ENCODE measurements at regions not wholly inside any gene's neighbourhood (a gene's known extent, or its start where the extent isn't known, plus 50 kb on each side); places are given as distances from the start of the nearest gene placed in this dataset.

- Histone ChIP-seq H2BK12ac (ENCODE audit: insufficient read length, low read depth, low read length) (no peak overlapping the region), H2AFZ (ENCODE audit: low read length) (no peak overlapping the region), H3K9me3 (ENCODE audit: control insufficient read depth, low read depth, low read length) (no peaks in the 10 kb centered on the region), H3K18ac (ENCODE audit: insufficient read length, low read depth, low read length) (no peak overlapping the region), H3K79me2 (ENCODE audit: insufficient read depth, low read length) (no peaks in the 10 kb centered on the region), H3K23me2 (ENCODE audit: insufficient read length, low read depth, low read length, poor library complexity, severe bottlenecking) (no peaks in the 10 kb centered on the region), H3K27me3 (ENCODE audit: insufficient read depth, low read length) (no peaks in the 10 kb centered on the region), H3K4me2 (ENCODE audit: insufficient read depth, insufficient read length, low read length) (no peak overlapping the region), H2BK20ac (ENCODE audit: low read depth, low read length, poor library complexity, severe bottlenecking) (no peak overlapping the region), H4K8ac (replicated peaks; ENCODE audit: insufficient read length, low read depth, low read length) (no peak overlapping the region), H3K79me1 (ENCODE audit: insufficient read depth, low read depth, low read length, poor library complexity, severe bottlenecking) (no peaks in the 10 kb centered on the region), H3K23ac (ENCODE audit: insufficient read length, low read depth, low read length) (no peak overlapping the region), H3T11ph (ENCODE audit: low read length) (no peak overlapping the region), H3K14ac (ENCODE audit: insufficient read depth, low read length) (no peak overlapping the region), H4K20me1 (ENCODE audit: control insufficient read depth, insufficient read depth, insufficient read length) (no peaks in the 10 kb centered on the region), H4K91ac (ENCODE audit: insufficient read length, low read depth, low read length) (no peak overlapping the region), H4K5ac (ENCODE audit: insufficient read length, low read depth, low read length) (no peak overlapping the region), H3K4me1 (ENCODE audit: insufficient read depth, low read length) (no peaks in the 10 kb centered on the region; the same call in 1 of the 2 replicates), H2AK5ac (ENCODE audit: insufficient read length, low read length) (no peak overlapping the region), H3K4ac (ENCODE audit: low read depth, low read length) (no peak overlapping the region), H2BK5ac (ENCODE audit: insufficient read length, low read length) (no peak overlapping the region), H3K9ac (ENCODE audit: extremely low read depth, insufficient read length, low read length) (no peak overlapping the region), H2BK15ac (ENCODE audit: low read depth, low read length) (no peak overlapping the region), H3K27ac (ENCODE audit: insufficient read length, low read depth, low read length) (no peak overlapping the region), H3K56ac (ENCODE audit: insufficient read length, low read depth, low read length) (no peak overlapping the region), H2BK120ac (ENCODE audit: low read depth, low read length, poor library complexity, severe bottlenecking) (no peak overlapping the region)
- peaks cover 0 to 6% (median 6%) of the 10 kb centered on the region in 3 experiments; a peak in 5 of 7 replicates for H3K36me3 Mint-ChIP-seq (ENCODE audit: insufficient read depth in 1 of 3, low read depth in 3 of 3)
- no peak for TF ChIP-seq CTCF (conservative IDR thresholded peaks at IDR 0.05)
- DNase-seq: no peak
- no CpG with 5 or more reads among the region's 1 CpG for WGBS (ENCODE audit: extremely low coverage, insufficient read length, low lambda C conversion rate)
- no peaks in the 10 kb centered on the region for H3K27me3 Mint-ChIP-seq (ENCODE audit: low read depth)
- H3K9me3 Mint-ChIP-seq: peaks cover 5 to 8% of the 10 kb centered on the region in 2 experiments; a peak in 4 of 5 replicates
- no peak overlapping the region for H3K27ac Mint-ChIP-seq
- peaks cover 4 to 12% of the 10 kb centered on the region in 2 experiments for H3K4me1 Mint-ChIP-seq
- no peak overlapping the region for H3K4me3 Mint-ChIP-seq
Observed at GRCh38 chr2:107028661-107029060, 142.7 kb upstream of the ST6GAL2 start.

Data from H9 (cell line).